ENCODE measurements at regions not wholly inside any gene's neighbourhood (a gene's known extent, or its start where the extent isn't known, plus 50 kb on each side); places are given as distances from the start of the nearest gene placed in this dataset.

DNA sequence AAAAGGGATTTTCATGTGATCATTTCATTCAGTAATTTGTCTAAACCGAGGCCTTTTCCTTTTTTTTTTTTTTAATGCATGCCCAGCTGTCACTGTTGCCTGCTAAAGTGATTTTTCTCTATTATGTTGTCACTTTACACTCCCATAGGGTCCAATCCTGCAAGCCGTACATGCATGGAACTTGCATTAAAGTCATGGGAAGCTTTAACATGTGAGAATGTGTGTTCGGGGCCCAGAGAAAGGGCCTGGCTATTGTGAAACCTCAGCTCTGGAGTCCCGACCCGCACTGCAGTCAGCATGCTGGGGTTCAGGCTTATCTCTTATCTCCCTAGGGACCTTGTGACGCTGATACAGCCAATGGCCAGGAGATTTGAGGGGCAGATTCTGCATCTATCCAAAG, 474.6 kb downstream of the SLC4A3 start:
- FAIRE-seq = no peak
- intact Hi-C loops (cut with DNase I) = no loop called here
- no peak for TF ChIP-seq CTCF (IDR thresholded peaks at IDR 0.05; ENCODE audit: borderline replicate concordance, extremely low read depth, insufficient read depth)

DNA sequence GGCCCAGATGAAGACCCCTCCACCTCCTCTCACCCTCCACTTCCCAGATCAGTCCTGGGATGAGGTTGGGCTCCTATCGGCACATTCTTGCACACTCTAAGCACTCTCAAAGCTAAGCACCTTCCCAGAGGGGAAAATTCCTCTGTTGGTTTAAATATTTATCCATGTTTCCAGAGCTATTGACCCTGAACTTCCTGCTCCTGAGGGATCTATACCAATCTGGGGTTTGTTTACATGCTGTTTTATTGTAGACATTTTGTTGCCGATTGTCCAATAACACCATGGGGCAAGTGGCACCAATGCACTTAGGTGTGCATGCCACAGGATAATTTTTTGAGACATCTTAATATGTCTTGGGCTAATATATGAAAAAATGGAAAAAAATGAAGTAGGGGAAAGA, 476.2 kb downstream of the SLC4A3 start:
- H3K27ac ChIP-seq (ENCODE audit: low read depth in 2 of 2, low read length in 2 of 2) = no peak overlapping the region

More for the DNA sequence above, 474.6 kb downstream of the SLC4A3 start:
- H3K4me3 ChIP-seq (ENCODE audit: low read length in 3 of 3) = no peak overlapping the region
- peaks cover 0 to 6% (median 2%) of the 10 kb centered on the region in 3 donors for H3K4me1 ChIP-seq (ENCODE audit: control insufficient read depth in 2 of 3, insufficient read depth in 2 of 3, low read depth in 1 of 3, low read length in 3 of 3)
- no peaks in the 10 kb centered on the region for H3K9me3 ChIP-seq (ENCODE audit: control insufficient read depth in 2 of 3, insufficient read depth in 1 of 3, low read length in 3 of 3)
- H3K9ac ChIP-seq (ENCODE audit: low read length in 3 of 3) = no peak overlapping the region
- no peak overlapping the region for H3K27ac ChIP-seq (ENCODE audit: low read depth in 2 of 2, low read length in 2 of 2)
- no peaks in the 10 kb centered on the region for H3K36me3 ChIP-seq (ENCODE audit: control insufficient read depth in 2 of 3, insufficient read depth in 3 of 3, low read length in 3 of 3)
- DNase-seq = no peak
- no peaks in the 10 kb centered on the region for H3K27me3 ChIP-seq (ENCODE audit: control insufficient read depth, insufficient read depth, low read length)

GRCh38 chr2:220104871-220105351, 477.5 kb downstream of the SLC4A3 start:
- Histone ChIP-seq H3K9me3 (ENCODE audit: control insufficient read depth in 2 of 3, insufficient read depth in 1 of 3, low read length in 3 of 3) (no peaks in the 10 kb centered on the region), H3K36me3 (ENCODE audit: control insufficient read depth in 2 of 3, insufficient read depth in 3 of 3, low read length in 3 of 3) (no peaks in the 10 kb centered on the region), H3K27ac (ENCODE audit: low read depth in 2 of 2, low read length in 2 of 2) (no peak overlapping the region), H3K4me3 (ENCODE audit: low read length in 3 of 3) (no peak overlapping the region), H3K9ac (ENCODE audit: low read length in 3 of 3) (no peak overlapping the region), H3K27me3 (ENCODE audit: control insufficient read depth, insufficient read depth, low read length) (no peaks in the 10 kb centered on the region), H3K4me1 (ENCODE audit: control insufficient read depth in 2 of 3, insufficient read depth in 2 of 3, low read depth in 1 of 3, low read length in 3 of 3) (peaks cover 0 to 6% (median 2%) of the 10 kb centered on the region in 3 donors)
- no peak for TF ChIP-seq CTCF (IDR thresholded peaks at IDR 0.05; ENCODE audit: borderline replicate concordance, extremely low read depth, insufficient read depth)
- DNase-seq = peak in 4 of 5 donors; percentile 62 to 71 (median 67)
- no peak for FAIRE-seq
- intact Hi-C loops (cut with DNase I) = no loop called here

More for the DNA sequence above, 476.2 kb downstream of the SLC4A3 start:
- Histone ChIP-seq H3K9me3 (ENCODE audit: control insufficient read depth in 2 of 3, insufficient read depth in 1 of 3, low read length in 3 of 3) (no peaks in the 10 kb centered on the region), H3K4me3 (ENCODE audit: low read length in 3 of 3) (no peak overlapping the region), H3K9ac (ENCODE audit: low read length in 3 of 3) (no peak overlapping the region), H3K27me3 (ENCODE audit: control insufficient read depth, insufficient read depth, low read length) (no peaks in the 10 kb centered on the region), H3K4me1 (ENCODE audit: control insufficient read depth in 2 of 3, insufficient read depth in 2 of 3, low read depth in 1 of 3, low read length in 3 of 3) (peaks cover 0 to 6% (median 2%) of the 10 kb centered on the region in 3 donors), H3K36me3 (ENCODE audit: control insufficient read depth in 2 of 3, insufficient read depth in 3 of 3, low read length in 3 of 3) (no peaks in the 10 kb centered on the region)
- DNase-seq = no peak
- TF ChIP-seq CTCF (IDR thresholded peaks at IDR 0.05; ENCODE audit: borderline replicate concordance, extremely low read depth, insufficient read depth) = no peak
- intact Hi-C loops (cut with DNase I) = no loop called here
- no peak for FAIRE-seq

DNA sequence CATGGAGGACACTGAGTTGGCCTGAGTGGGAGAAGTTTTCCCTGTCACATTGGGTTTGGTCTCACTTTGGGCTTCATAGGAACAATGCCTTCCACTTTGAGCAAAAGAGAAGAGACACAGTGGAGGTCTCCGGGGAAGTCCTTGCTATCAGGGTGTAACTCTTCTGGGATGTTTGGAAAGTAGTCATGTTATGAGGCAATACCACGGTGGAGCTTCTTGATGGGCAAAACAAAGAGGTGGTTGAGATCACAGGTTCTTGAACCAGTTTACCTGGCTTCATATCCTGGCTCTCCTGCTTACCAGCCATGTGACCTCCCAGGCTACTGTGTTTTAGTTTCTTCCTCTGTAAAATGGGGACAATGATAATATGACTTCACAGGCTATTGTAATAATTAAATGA, 478.6 kb downstream of the SLC4A3 start:
- intact Hi-C loops (cut with DNase I) = no loop called here

More for the DNA sequence above, 478.6 kb downstream of the SLC4A3 start:
- FAIRE-seq = no peak
- DNase-seq = no peak
- no peak for TF ChIP-seq CTCF (IDR thresholded peaks at IDR 0.05; ENCODE audit: borderline replicate concordance, extremely low read depth, insufficient read depth)
- no peaks in the 10 kb centered on the region for H3K9me3 ChIP-seq (ENCODE audit: control insufficient read depth in 2 of 3, insufficient read depth in 1 of 3, low read length in 3 of 3)
- peaks cover 0 to 6% (median 2%) of the 10 kb centered on the region in 3 donors for H3K4me1 ChIP-seq (ENCODE audit: control insufficient read depth in 2 of 3, insufficient read depth in 2 of 3, low read depth in 1 of 3, low read length in 3 of 3)
- H3K9ac ChIP-seq (ENCODE audit: low read length in 3 of 3) = no peak overlapping the region
- H3K27ac ChIP-seq (ENCODE audit: low read depth in 2 of 2, low read length in 2 of 2) = no peak overlapping the region
- H3K27me3 ChIP-seq (ENCODE audit: control insufficient read depth, insufficient read depth, low read length) = no peaks in the 10 kb centered on the region
- no peaks in the 10 kb centered on the region for H3K36me3 ChIP-seq (ENCODE audit: control insufficient read depth in 2 of 3, insufficient read depth in 3 of 3, low read length in 3 of 3)
- H3K4me3 ChIP-seq (ENCODE audit: low read length in 3 of 3) = no peak overlapping the region

Data from kidney (tissue), 13 donors.